Endothelial cell of hepatic sinusoid (primary cell): ENCODE measurements at regions not wholly inside any gene's neighbourhood (a gene's known extent, or its start where the extent isn't known, plus 50 kb on each side); places are given as distances from the start of the nearest gene placed in this dataset.
"Not testable (repeated sequence)": the region's sequence is repeated elsewhere in the genome, so short reads cannot be mapped to it uniquely, and the experiment has no call there.

Experiments used
- in situ Hi-C: cut with HindIII; loops from 2 replicates; pipeline ENCODE4 v1.10.0; 2017; ENCODE audit warnings: low sequenced_read_pairs

- in situ Hi-C loops: no loop called here
These were observed 645.2 kb upstream of the COX7C start for GRCh38 chr5:85972539-85972938.

- in situ Hi-C loops: no loop called here
These were observed 632.6 kb upstream of the COX7C start for GRCh38 chr5:85985167-85985566.

- in situ Hi-C loops: no loop called here
These were observed 626.7 kb upstream of the COX7C start for GRCh38 chr5:85990998-85991397.

GRCh38 chr5:85994653-85995052, 623.1 kb upstream of the COX7C start:
- in situ Hi-C loops: not testable (repeated sequence)

- in situ Hi-C loops: no loop called here
These were observed 619.1 kb upstream of the COX7C start for GRCh38 chr5:85998656-85999055.

GRCh38 chr5:86008293-86008692, 609.4 kb upstream of the COX7C start:
- in situ Hi-C loops: no loop called here

GRCh38 chr5:86008704-86009103, 609.0 kb upstream of the COX7C start:
- in situ Hi-C loops: no loop called here

- in situ Hi-C loops: no loop called here
These were observed 605.8 kb upstream of the COX7C start for GRCh38 chr5:86011937-86012336.

- in situ Hi-C loops: no loop called here
These were observed 588.4 kb upstream of the COX7C start for GRCh38 chr5:86029308-86029707.

- in situ Hi-C loops: no loop called here
These were observed 587.0 kb upstream of the COX7C start for GRCh38 chr5:86030753-86031152.

- in situ Hi-C loops: no loop called here
These were observed 579.2 kb upstream of the COX7C start for GRCh38 chr5:86038566-86038965.

GRCh38 chr5:86039351-86039750, 578.4 kb upstream of the COX7C start:
- in situ Hi-C loops: no loop called here

- in situ Hi-C loops: no loop called here
These were observed 547.0 kb upstream of the COX7C start for GRCh38 chr5:86070719-86071118.

- in situ Hi-C loops: no loop called here
These were observed 543.4 kb upstream of the COX7C start for GRCh38 chr5:86074297-86074696.

GRCh38 chr5:86075139-86075538, 542.6 kb upstream of the COX7C start:
- in situ Hi-C loops: no loop called here

- in situ Hi-C loops: no loop called here
These were observed 522.6 kb upstream of the COX7C start for GRCh38 chr5:86095092-86095491.

- in situ Hi-C loops: no loop called here
These were observed 515.8 kb upstream of the COX7C start for GRCh38 chr5:86101966-86102365.

GRCh38 chr5:86108825-86109224, 508.9 kb upstream of the COX7C start:
- in situ Hi-C loops: no loop called here

GRCh38 chr5:86112249-86112648, 505.5 kb upstream of the COX7C start:
- in situ Hi-C loops: no loop called here

- in situ Hi-C loops: no loop called here
These were observed 502.6 kb upstream of the COX7C start for GRCh38 chr5:86115164-86115563.

- in situ Hi-C loops: no loop called here
These were observed 499.2 kb upstream of the COX7C start for GRCh38 chr5:86118542-86118941.

GRCh38 chr5:86124333-86124732, 493.4 kb upstream of the COX7C start:
- in situ Hi-C loops: no loop called here

- in situ Hi-C loops: no loop called here
These were observed 491.8 kb upstream of the COX7C start for GRCh38 chr5:86125731-86126601.
